ENCODE measurements at regions not wholly inside any gene's neighbourhood (a gene's known extent, or its start where the extent isn't known, plus 50 kb on each side); places are given as distances from the start of the nearest gene placed in this dataset.

- ATAC-seq (ENCODE audit: low read depth in 2 of 2): no peak
- no peaks in the 10 kb centered on the region for H3K27me3 Mint-ChIP-seq
These were observed 317.0 kb downstream of the BARHL2 start for GRCh38 chr1:90400131-90400530.

DNA sequence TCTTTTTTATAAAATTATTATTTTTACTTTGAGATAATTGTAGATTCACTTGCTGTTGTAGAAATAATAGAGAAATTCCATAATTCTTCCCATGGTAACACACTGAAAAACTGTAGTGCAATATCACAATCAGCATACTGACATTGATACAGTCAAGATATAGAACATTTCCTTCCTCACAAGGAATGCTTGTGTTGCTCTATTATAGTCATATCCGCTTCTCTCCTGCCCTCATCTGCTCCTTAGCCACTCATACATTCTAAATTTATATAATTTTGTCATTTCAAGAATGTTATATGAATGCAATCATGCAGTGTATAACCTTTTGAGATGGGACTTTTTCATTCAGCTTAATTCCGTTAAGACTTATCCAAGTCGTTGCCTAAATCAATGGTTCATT lies 320.2 kb downstream of the BARHL2 start:
- DNase-seq (no peak), ATAC-seq (ENCODE audit: low read depth in 2 of 2) (no peak)
- Mint-ChIP-seq H3K27me3 (no peaks in the 10 kb centered on the region), H3K36me3 (no peaks in the 10 kb centered on the region), H3K4me3 (no peak overlapping the region), H3K27ac (no peak overlapping the region), H3K4me1 (no peaks in the 10 kb centered on the region), H3K9me3 (peaks cover 0 to 5% (median 0%) of the 10 kb centered on the region in 7 donors)
- Histone ChIP-seq H3K9me3 (ENCODE audit: control insufficient read depth in 2 of 2, low read length in 2 of 2) (no peaks in the 10 kb centered on the region), H3K4me1 (ENCODE audit: control insufficient read depth, insufficient read depth, low read length, poor library complexity, severe bottlenecking) (no peaks in the 10 kb centered on the region), H3K27ac (ENCODE audit: insufficient read depth, low read length, poor library complexity, severe bottlenecking) (no peak overlapping the region), H3K27me3 (ENCODE audit: control insufficient read depth, insufficient read depth, low read length) (no peaks in the 10 kb centered on the region), H3K4me3 (ENCODE audit: low read depth, low read length) (no peak overlapping the region), H3K36me3 (ENCODE audit: control insufficient read depth, insufficient read depth, low read length) (no peaks in the 10 kb centered on the region)

More at GRCh38 chr1:90400131-90400530, 317.0 kb downstream of the BARHL2 start:
- no peak for DNase-seq
- H3K4me1 Mint-ChIP-seq: no peaks in the 10 kb centered on the region
- Histone ChIP-seq H3K4me3 (ENCODE audit: low read depth, low read length) (no peak overlapping the region), H3K9me3 (ENCODE audit: control insufficient read depth in 2 of 2, low read length in 2 of 2) (no peaks in the 10 kb centered on the region), H3K36me3 (ENCODE audit: control insufficient read depth, insufficient read depth, low read length) (no peaks in the 10 kb centered on the region), H3K4me1 (ENCODE audit: control insufficient read depth, insufficient read depth, low read length, poor library complexity, severe bottlenecking) (no peaks in the 10 kb centered on the region), H3K27ac (ENCODE audit: insufficient read depth, low read length, poor library complexity, severe bottlenecking) (no peak overlapping the region), H3K27me3 (ENCODE audit: control insufficient read depth, insufficient read depth, low read length) (no peaks in the 10 kb centered on the region)
- H3K9me3 Mint-ChIP-seq: peaks cover 0 to 2% (median 0%) of the 10 kb centered on the region in 7 donors
- no peak overlapping the region for H3K4me3 Mint-ChIP-seq
- H3K27ac Mint-ChIP-seq: no peak overlapping the region
- no peaks in the 10 kb centered on the region for H3K36me3 Mint-ChIP-seq

DNA sequence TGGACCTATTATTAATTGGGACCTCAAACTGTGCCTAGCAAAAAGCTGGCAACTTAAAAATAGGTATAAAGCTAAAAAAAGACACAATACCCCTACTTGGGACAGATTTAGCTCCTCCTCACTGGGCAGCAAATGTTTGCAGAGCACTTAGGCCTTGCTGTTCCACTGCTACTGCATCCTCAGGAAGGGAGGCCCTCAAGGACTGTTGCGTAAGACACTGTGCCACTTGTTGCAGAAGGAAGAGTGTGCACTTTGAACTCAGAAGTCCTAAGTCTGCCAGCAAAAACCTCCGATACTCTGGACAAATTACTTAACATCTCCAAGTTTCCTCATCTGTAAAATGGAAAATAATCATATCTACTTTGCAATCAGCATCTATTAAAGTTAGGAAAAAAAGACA lies 322.9 kb downstream of the BARHL2 start:
- Histone ChIP-seq H3K27me3 (ENCODE audit: control insufficient read depth, insufficient read depth, low read length) (no peaks in the 10 kb centered on the region), H3K4me3 (ENCODE audit: low read depth, low read length) (no peak overlapping the region), H3K4me1 (ENCODE audit: control insufficient read depth, insufficient read depth, low read length, poor library complexity, severe bottlenecking) (no peaks in the 10 kb centered on the region), H3K9me3 (ENCODE audit: control insufficient read depth in 2 of 2, low read length in 2 of 2) (no peaks in the 10 kb centered on the region), H3K27ac (ENCODE audit: insufficient read depth, low read length, poor library complexity, severe bottlenecking) (no peak overlapping the region), H3K36me3 (ENCODE audit: control insufficient read depth, insufficient read depth, low read length) (no peaks in the 10 kb centered on the region)
- no peak overlapping the region for H3K4me3 Mint-ChIP-seq
- no peak for DNase-seq
- H3K36me3 Mint-ChIP-seq: no peaks in the 10 kb centered on the region
- H3K9me3 Mint-ChIP-seq: peaks cover 0 to 6% (median 0%) of the 10 kb centered on the region in 7 donors
- no peak for ATAC-seq (ENCODE audit: low read depth in 2 of 2)
- H3K27me3 Mint-ChIP-seq: no peaks in the 10 kb centered on the region
- no peaks in the 10 kb centered on the region for H3K4me1 Mint-ChIP-seq
- no peak overlapping the region for H3K27ac Mint-ChIP-seq

- no peaks in the 10 kb centered on the region for H3K9me3 ChIP-seq (ENCODE audit: control insufficient read depth in 2 of 2, low read length in 2 of 2)
- Mint-ChIP-seq H3K4me1 (no peaks in the 10 kb centered on the region), H3K4me3 (no peak overlapping the region), H3K27ac (no peak overlapping the region), H3K27me3 (no peaks in the 10 kb centered on the region), H3K36me3 (no peaks in the 10 kb centered on the region), H3K9me3 (peaks cover 0 to 6% (median 0%) of the 10 kb centered on the region in 7 donors)
- no peaks in the 10 kb centered on the region for H3K27me3 ChIP-seq (ENCODE audit: control insufficient read depth, insufficient read depth, low read length)
- no peak for DNase-seq
- no peak overlapping the region for H3K4me3 ChIP-seq (ENCODE audit: low read depth, low read length)
- ATAC-seq (ENCODE audit: low read depth in 2 of 2): no peak
- H3K27ac ChIP-seq (ENCODE audit: insufficient read depth, low read length, poor library complexity, severe bottlenecking): no peak overlapping the region
- H3K4me1 ChIP-seq (ENCODE audit: control insufficient read depth, insufficient read depth, low read length, poor library complexity, severe bottlenecking): no peaks in the 10 kb centered on the region
- no peaks in the 10 kb centered on the region for H3K36me3 ChIP-seq (ENCODE audit: control insufficient read depth, insufficient read depth, low read length)
These were observed 324.1 kb downstream of the BARHL2 start for GRCh38 chr1:90393025-90393424.

- Mint-ChIP-seq H3K27ac (no peak overlapping the region), H3K36me3 (no peaks in the 10 kb centered on the region), H3K9me3 (peaks cover 0 to 6% (median 0%) of the 10 kb centered on the region in 7 donors), H3K27me3 (peaks cover 3% of the 10 kb centered on the region), H3K4me1 (no peaks in the 10 kb centered on the region), H3K4me3 (no peak overlapping the region)
- Histone ChIP-seq H3K4me1 (ENCODE audit: control insufficient read depth, insufficient read depth, low read length, poor library complexity, severe bottlenecking) (no peaks in the 10 kb centered on the region), H3K27me3 (ENCODE audit: control insufficient read depth, insufficient read depth, low read length) (no peaks in the 10 kb centered on the region), H3K27ac (ENCODE audit: insufficient read depth, low read length, poor library complexity, severe bottlenecking) (no peak overlapping the region), H3K36me3 (ENCODE audit: control insufficient read depth, insufficient read depth, low read length) (no peaks in the 10 kb centered on the region), H3K4me3 (ENCODE audit: low read depth, low read length) (no peak overlapping the region), H3K9me3 (ENCODE audit: control insufficient read depth in 2 of 2, low read length in 2 of 2) (no peaks in the 10 kb centered on the region)
- no peak for ATAC-seq (ENCODE audit: low read depth in 2 of 2)
- no peak for DNase-seq
These were observed 326.0 kb downstream of the BARHL2 start for GRCh38 chr1:90391126-90391525.

DNA sequence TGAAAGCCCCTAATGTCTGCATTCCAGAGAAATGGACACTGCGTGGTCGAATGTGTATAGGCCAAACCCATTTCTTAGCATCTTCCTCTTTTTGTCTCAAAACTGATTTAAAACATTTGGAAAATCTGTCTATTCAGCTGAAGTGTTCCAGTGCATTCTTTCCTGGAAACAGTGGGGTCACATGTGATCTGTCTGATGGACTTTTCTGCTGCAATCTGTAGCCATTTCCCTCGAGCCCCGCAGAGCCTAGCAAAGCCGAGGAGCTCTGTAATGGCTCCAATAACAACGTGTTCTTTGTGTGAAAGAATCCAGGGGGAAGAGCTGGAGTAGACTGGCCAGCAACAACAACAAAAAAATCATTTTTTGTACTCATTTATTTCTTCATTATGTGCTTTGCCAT lies 329.3 kb downstream of the BARHL2 start:
- Histone ChIP-seq H3K36me3 (ENCODE audit: control insufficient read depth, insufficient read depth, low read length) (no peaks in the 10 kb centered on the region), H3K27ac (ENCODE audit: insufficient read depth, low read length, poor library complexity, severe bottlenecking) (no peak overlapping the region), H3K4me1 (ENCODE audit: control insufficient read depth, insufficient read depth, low read length, poor library complexity, severe bottlenecking) (no peaks in the 10 kb centered on the region), H3K9me3 (ENCODE audit: control insufficient read depth in 2 of 2, low read length in 2 of 2) (no peaks in the 10 kb centered on the region), H3K4me3 (ENCODE audit: low read depth, low read length) (no peak overlapping the region), H3K27me3 (ENCODE audit: control insufficient read depth, insufficient read depth, low read length) (no peaks in the 10 kb centered on the region)
- Mint-ChIP-seq H3K4me3 (no peak overlapping the region), H3K27ac (no peak overlapping the region), H3K4me1 (no peaks in the 10 kb centered on the region), H3K27me3 (peaks cover 8% of the 10 kb centered on the region), H3K36me3 (no peaks in the 10 kb centered on the region), H3K9me3 (peaks cover 0 to 2% (median 0%) of the 10 kb centered on the region in 7 donors)
- ATAC-seq (ENCODE audit: low read depth in 2 of 2) (no peak), DNase-seq (no peak)

DNA sequence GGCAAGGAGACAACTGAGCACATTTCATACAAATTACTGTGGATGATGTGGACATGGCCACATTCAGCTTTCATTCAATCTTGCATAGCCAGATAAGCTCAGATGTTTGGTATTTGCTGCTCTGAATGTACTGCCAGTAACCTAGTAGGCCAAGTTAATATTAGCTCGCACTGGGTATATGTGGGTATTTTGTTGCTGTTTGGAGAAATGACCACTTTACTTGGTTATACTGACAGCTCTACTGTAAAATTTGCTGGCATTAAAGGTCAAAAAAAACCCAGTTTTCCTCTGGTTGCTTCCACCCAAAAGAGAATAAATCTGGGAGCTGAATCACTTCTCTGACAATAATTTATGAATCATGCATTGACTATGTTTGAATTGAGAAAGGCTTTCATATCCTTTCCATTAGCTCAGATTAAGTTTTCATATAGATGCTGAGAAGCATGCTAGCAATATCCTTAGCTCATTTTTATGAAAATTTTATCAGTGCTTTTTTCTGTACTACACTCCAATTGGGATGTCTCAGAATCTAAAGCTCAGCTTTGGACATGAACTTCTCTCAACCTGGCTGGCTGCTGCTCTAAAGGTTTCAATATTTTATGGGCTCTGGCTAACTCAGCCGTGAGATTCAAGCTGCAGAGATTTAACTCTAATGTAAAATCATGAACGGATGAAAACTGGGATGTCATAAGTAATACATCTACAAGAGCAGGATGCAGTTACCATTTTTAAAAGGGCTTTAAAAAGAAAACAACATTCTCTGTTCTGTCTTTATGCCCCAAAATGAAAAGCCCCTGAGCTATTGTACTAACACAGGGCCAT lies 330.0 kb downstream of the BARHL2 start:
- Histone ChIP-seq H3K9me3 (ENCODE audit: control insufficient read depth in 2 of 2, low read length in 2 of 2) (no peaks in the 10 kb centered on the region), H3K27ac (ENCODE audit: insufficient read depth, low read length, poor library complexity, severe bottlenecking) (no peak overlapping the region), H3K27me3 (ENCODE audit: control insufficient read depth, insufficient read depth, low read length) (no peaks in the 10 kb centered on the region), H3K4me3 (ENCODE audit: low read depth, low read length) (no peak overlapping the region), H3K4me1 (ENCODE audit: control insufficient read depth, insufficient read depth, low read length, poor library complexity, severe bottlenecking) (no peaks in the 10 kb centered on the region), H3K36me3 (ENCODE audit: control insufficient read depth, insufficient read depth, low read length) (no peaks in the 10 kb centered on the region)
- no peak overlapping the region for H3K4me3 Mint-ChIP-seq
- peaks cover 0 to 2% (median 0%) of the 10 kb centered on the region in 7 donors for H3K9me3 Mint-ChIP-seq
- no peaks in the 10 kb centered on the region for H3K4me1 Mint-ChIP-seq
- no peaks in the 10 kb centered on the region for H3K36me3 Mint-ChIP-seq
- H3K27me3 Mint-ChIP-seq: peaks cover 8% of the 10 kb centered on the region
- no peak for ATAC-seq (ENCODE audit: low read depth in 2 of 2)
- no peak for DNase-seq
- no peak overlapping the region for H3K27ac Mint-ChIP-seq

GRCh38 chr1:90384193-90384592 lies 332.9 kb downstream of the BARHL2 start:
- no peak overlapping the region for H3K4me3 Mint-ChIP-seq
- H3K36me3 Mint-ChIP-seq: no peaks in the 10 kb centered on the region
- Histone ChIP-seq H3K9me3 (ENCODE audit: control insufficient read depth in 2 of 2, low read length in 2 of 2) (no peaks in the 10 kb centered on the region), H3K27ac (ENCODE audit: insufficient read depth, low read length, poor library complexity, severe bottlenecking) (no peak overlapping the region), H3K36me3 (ENCODE audit: control insufficient read depth, insufficient read depth, low read length) (no peaks in the 10 kb centered on the region), H3K27me3 (ENCODE audit: control insufficient read depth, insufficient read depth, low read length) (no peaks in the 10 kb centered on the region), H3K4me3 (ENCODE audit: low read depth, low read length) (no peak overlapping the region), H3K4me1 (ENCODE audit: control insufficient read depth, insufficient read depth, low read length, poor library complexity, severe bottlenecking) (no peaks in the 10 kb centered on the region)
- DNase-seq (no peak), ATAC-seq (ENCODE audit: low read depth in 2 of 2) (no peak)
- H3K27ac Mint-ChIP-seq: no peak overlapping the region
- no peaks in the 10 kb centered on the region for H3K9me3 Mint-ChIP-seq
- H3K27me3 Mint-ChIP-seq: peaks cover 8% of the 10 kb centered on the region
- no peaks in the 10 kb centered on the region for H3K4me1 Mint-ChIP-seq
